Lower leg skin (tissue), 3 donors: ENCODE measurements at regions not wholly inside any gene's neighbourhood (a gene's known extent, or its start where the extent isn't known, plus 50 kb on each side); places are given as distances from the start of the nearest gene placed in this dataset.

Experiments
- POLR2A ChIP-seq, 2 donors: fragments of 450-650 bp; IDR thresholded peaks; one replicate each; pipeline ENCODE4 v1.6.1; 2016 to 2017; ENCODE audit warnings: antibody characterized with exemption in 2 of 2, mild to moderate bottlenecking in 1 of 2, moderate library complexity in 1 of 2
- TF ChIP-seq, protein P1 (sequence below), 3 donors: fragments of 450-650 bp; IDR thresholded peaks; one replicate each; pipeline ENCODE4 v1.5.1; 2016; ENCODE audit warnings: antibody characterized with exemption in 3 of 3, mild to moderate bottlenecking in 3 of 3, moderate library complexity in 2 of 3

DNA sequence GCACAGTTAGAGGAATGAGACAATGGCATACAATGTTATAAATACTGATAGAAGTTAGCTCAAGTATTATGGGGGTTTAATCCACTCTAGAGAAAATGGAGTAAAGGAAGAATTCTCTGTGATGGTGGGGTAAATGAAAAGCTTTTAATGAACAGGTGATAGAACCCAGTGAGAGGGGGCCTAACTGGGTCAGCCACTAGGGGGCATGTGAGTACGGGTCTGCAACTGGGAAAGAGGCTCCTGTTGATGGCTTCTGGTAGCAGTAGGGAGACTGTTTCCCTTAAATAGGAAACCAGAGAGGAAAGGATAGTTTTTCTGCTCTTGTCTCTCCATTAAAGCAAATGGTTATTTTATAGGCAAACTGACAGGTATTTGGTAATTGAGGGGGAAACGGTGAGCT, 132.8 kb upstream of the GPR101 start:
- TF ChIP-seq, protein P1, sequence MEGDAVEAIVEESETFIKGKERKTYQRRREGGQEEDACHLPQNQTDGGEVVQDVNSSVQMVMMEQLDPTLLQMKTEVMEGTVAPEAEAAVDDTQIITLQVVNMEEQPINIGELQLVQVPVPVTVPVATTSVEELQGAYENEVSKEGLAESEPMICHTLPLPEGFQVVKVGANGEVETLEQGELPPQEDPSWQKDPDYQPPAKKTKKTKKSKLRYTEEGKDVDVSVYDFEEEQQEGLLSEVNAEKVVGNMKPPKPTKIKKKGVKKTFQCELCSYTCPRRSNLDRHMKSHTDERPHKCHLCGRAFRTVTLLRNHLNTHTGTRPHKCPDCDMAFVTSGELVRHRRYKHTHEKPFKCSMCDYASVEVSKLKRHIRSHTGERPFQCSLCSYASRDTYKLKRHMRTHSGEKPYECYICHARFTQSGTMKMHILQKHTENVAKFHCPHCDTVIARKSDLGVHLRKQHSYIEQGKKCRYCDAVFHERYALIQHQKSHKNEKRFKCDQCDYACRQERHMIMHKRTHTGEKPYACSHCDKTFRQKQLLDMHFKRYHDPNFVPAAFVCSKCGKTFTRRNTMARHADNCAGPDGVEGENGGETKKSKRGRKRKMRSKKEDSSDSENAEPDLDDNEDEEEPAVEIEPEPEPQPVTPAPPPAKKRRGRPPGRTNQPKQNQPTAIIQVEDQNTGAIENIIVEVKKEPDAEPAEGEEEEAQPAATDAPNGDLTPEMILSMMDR (IDR thresholded peaks at IDR 0.05): no peak
- TF ChIP-seq POLR2A (IDR thresholded peaks at IDR 0.05): no peak
